HepG2 (cell line): ENCODE measurements at regions not wholly inside any gene's neighbourhood (a gene's known extent, or its start where the extent isn't known, plus 50 kb on each side); places are given as distances from the start of the nearest gene placed in this dataset.
A peak's percentile ranks its signal among the peaks of the same experiment; 100 is the strongest.

ENCODE experiments used
- CBFB ChIP-seq: sonication (generic); formaldehyde crosslinking; IDR thresholded peaks from 2 replicates; pipeline ENCODE4 v1.4.0; 2020; ENCODE audit warnings: missing genetic modification reagents
- CEBPG ChIP-seq: IDR thresholded peaks from 2 replicates; pipeline ENCODE4 v1.6.1; 2016
- FOXA1 ChIP-seq, 2 experiments: fragments of 450-650 bp in 1 of 2; sonication (generic) in 1 of 2; formaldehyde crosslinking in 1 of 2; IDR thresholded peaks; 2 replicates each; pipeline versions ENCODE4 v1.4.0 to v1.6.1; 2016 to 2020; ENCODE audit warnings: missing genetic modification reagents in 1 of 2
- MIER3 ChIP-seq: IDR thresholded peaks from 2 replicates; pipeline ENCODE4 v1.6.1; 2016; ENCODE audit warnings: missing compliant biosample characterization, borderline replicate concordance
- PPARG ChIP-seq: conservative IDR thresholded peaks from 2 replicates; pipeline ENCODE4 v1.6.1; 2016; ENCODE audit warnings: missing biosample characterization, missing genetic modification reagents
- SIX1 ChIP-seq: sonication (generic); formaldehyde crosslinking; IDR thresholded peaks from 2 replicates; pipeline ENCODE4 v1.4.0; 2020; ENCODE audit warnings: missing genetic modification reagents, borderline replicate concordance
- SMARCE1 ChIP-seq: fragments of 450-650 bp; IDR thresholded peaks from 2 replicates; pipeline ENCODE4 v1.6.1; 2017; ENCODE audit warnings: borderline replicate concordance
- SOX5 ChIP-seq: IDR thresholded peaks from 2 replicates; pipeline ENCODE4 v1.6.1; 2016; ENCODE audit warnings: borderline replicate concordance
- SP2 ChIP-seq: sonication (generic); formaldehyde crosslinking; IDR thresholded peaks from 2 replicates; pipeline ENCODE4 v1.5.1; 2020; ENCODE audit warnings: mild to moderate bottlenecking, missing genetic modification reagents
- XRCC5 ChIP-seq: fragments of 200-400 bp; formaldehyde crosslinking; optimal IDR thresholded peaks from 2 replicates; pipeline ENCODE3; 2017; ENCODE audit warnings: mild to moderate bottlenecking, low read length
- ZBED4 ChIP-seq: sonication (generic); formaldehyde crosslinking; IDR thresholded peaks from 2 replicates; pipeline ENCODE4 v1.4.0; 2020; ENCODE audit warnings: missing genetic modification reagents, borderline replicate concordance
- ZC3H13 ChIP-seq: sonication (generic); formaldehyde crosslinking; IDR thresholded peaks from 2 replicates; pipeline ENCODE4 v1.8.1; 2023; ENCODE audit warnings: mild to moderate bottlenecking, missing genetic modification reagents, moderate library complexity
- ZNF318 ChIP-seq: sonication (generic); formaldehyde crosslinking; IDR thresholded peaks from 2 replicates; pipeline ENCODE4 v1.4.0; 2020; ENCODE audit warnings: mild to moderate bottlenecking, missing genetic modification reagents
- ZNF362 ChIP-seq: sonication (generic); formaldehyde crosslinking; IDR thresholded peaks from 2 replicates; pipeline ENCODE4 v1.4.0; 2020; ENCODE audit warnings: missing genetic modification reagents, mild to moderate bottlenecking, borderline replicate concordance
- ZNF432 ChIP-seq: sonication (generic); formaldehyde crosslinking; IDR thresholded peaks from 2 replicates; pipeline ENCODE4 v1.5.0; 2020; ENCODE audit warnings: missing genetic modification reagents, mild to moderate bottlenecking, borderline replicate concordance
- ZNF672 ChIP-seq: sonication (generic); formaldehyde crosslinking; IDR thresholded peaks from 2 replicates; pipeline ENCODE4 v1.8.1; 2022; ENCODE audit warnings: missing genetic modification reagents

GRCh38 chr17:13437966-13438779 is 163.6 kb downstream of the HS3ST3A1 start (continued):
- TF ChIP-seq ZBED4 (peak; percentile 42; the same call in 1 of the 2 replicates), ZNF318 (CRISPR knock-in tag) (no peak), CEBPG (CRISPR knock-in tag) (peak; percentile 71), SP2 (CRISPR knock-in tag) (no peak), SOX5 (CRISPR knock-in tag) (peak; percentile 92), ZC3H13 (CRISPR knock-in tag) (peak; percentile 30; the same call in 1 of the 2 replicates), PPARG (peak; percentile 67; the same call in 1 of the 2 replicates), FOXA1 (IDR thresholded peaks at IDR 0.05) (no peak), FOXA1 (CRISPR knock-in tag; IDR thresholded peaks at IDR 0.05) (peak; percentile 60), SMARCE1 (no peak), ZNF672 (CRISPR knock-in tag) (no peak), CBFB (peak; percentile 51; the same call in 1 of the 2 replicates), XRCC5 (peak; percentile 81), SIX1 (CRISPR knock-in tag) (peak; percentile 78; the same call in 1 of the 2 replicates), MIER3 (CRISPR knock-in tag) (peak; percentile 83; the same call in 1 of the 2 replicates), ZNF362 (peak; percentile 44; the same call in 1 of the 2 replicates), ZNF432 (CRISPR knock-in tag) (no peak)
